ENCODE measurements at regions not wholly inside any gene's neighbourhood (a gene's known extent, or its start where the extent isn't known, plus 50 kb on each side); places are given as distances from the start of the nearest gene placed in this dataset.

GRCh38 chr1:190908691-190909090 is 431.0 kb upstream of the BRINP3 start:
- no peaks in the 10 kb centered on the region for H3K27me3 ChIP-seq (ENCODE audit: insufficient read depth, low read length)
- DNase-seq = no peak
- no peak overlapping the region for H3K9ac ChIP-seq (ENCODE audit: extremely low read depth, insufficient read length, low read length)
- H4K8ac ChIP-seq (replicated peaks; ENCODE audit: insufficient read length, low read depth, low read length) = no peak overlapping the region
- no peak overlapping the region for H3K4me3 Mint-ChIP-seq
- H3K23me2 ChIP-seq (ENCODE audit: insufficient read length, low read depth, low read length, poor library complexity, severe bottlenecking) = no peaks in the 10 kb centered on the region
- peaks cover 6 to 7% of the 10 kb centered on the region in 2 experiments; a peak in 2 of 5 replicates for H3K9me3 Mint-ChIP-seq
- no peak overlapping the region for H2BK15ac ChIP-seq (ENCODE audit: low read depth, low read length)
- no peaks in the 10 kb centered on the region for H3K79me2 ChIP-seq (ENCODE audit: insufficient read depth, low read length)
- no peaks in the 10 kb centered on the region for H3K79me1 ChIP-seq (ENCODE audit: insufficient read depth, low read depth, low read length, poor library complexity, severe bottlenecking)
- H3K27ac Mint-ChIP-seq = no peak overlapping the region
- H4K20me1 ChIP-seq (ENCODE audit: control insufficient read depth, insufficient read depth, insufficient read length) = no peaks in the 10 kb centered on the region
- no peaks in the 10 kb centered on the region for H3K9me3 ChIP-seq (ENCODE audit: control insufficient read depth, low read depth, low read length)
- no peak overlapping the region for H2BK5ac ChIP-seq (ENCODE audit: insufficient read length, low read length)
- no peak overlapping the region for H4K5ac ChIP-seq (ENCODE audit: insufficient read length, low read depth, low read length)
- no peak overlapping the region for H3K14ac ChIP-seq (ENCODE audit: insufficient read depth, low read length)
- no peak overlapping the region for H2AFZ ChIP-seq (ENCODE audit: low read length)
- peaks cover 0 to 3% of the 10 kb centered on the region in 2 experiments; a peak in 1 of 4 replicates for H3K4me1 Mint-ChIP-seq
- no peaks in the 10 kb centered on the region for H3K4me1 ChIP-seq (ENCODE audit: insufficient read depth, low read length)
- no peak overlapping the region for H3K23ac ChIP-seq (ENCODE audit: insufficient read length, low read depth, low read length)
- no peak overlapping the region for H2BK20ac ChIP-seq (ENCODE audit: low read depth, low read length, poor library complexity, severe bottlenecking)
- H3K4me2 ChIP-seq (ENCODE audit: insufficient read depth, insufficient read length, low read length) = no peak overlapping the region
- H3K4ac ChIP-seq (ENCODE audit: low read depth, low read length) = no peak overlapping the region
- H4K91ac ChIP-seq (ENCODE audit: insufficient read length, low read depth, low read length) = no peak overlapping the region
- H3K36me3 Mint-ChIP-seq (ENCODE audit: insufficient read depth in 1 of 3, low read depth in 3 of 3) = no peaks in the 10 kb centered on the region; a peak in 1 of 7 replicates
- H3K27ac ChIP-seq (ENCODE audit: insufficient read length, low read depth, low read length) = no peak overlapping the region
- TF ChIP-seq CTCF (conservative IDR thresholded peaks at IDR 0.05) = no peak
- H3K56ac ChIP-seq (ENCODE audit: insufficient read length, low read depth, low read length) = no peak overlapping the region
- no peak overlapping the region for H2BK12ac ChIP-seq (ENCODE audit: insufficient read length, low read depth, low read length)
- H3T11ph ChIP-seq (ENCODE audit: low read length) = no peak overlapping the region
- H2BK120ac ChIP-seq (ENCODE audit: low read depth, low read length, poor library complexity, severe bottlenecking) = no peak overlapping the region
- H3K18ac ChIP-seq (ENCODE audit: insufficient read length, low read depth, low read length) = no peak overlapping the region
- H2AK5ac ChIP-seq (ENCODE audit: insufficient read length, low read length) = no peak overlapping the region
- no peaks in the 10 kb centered on the region for H3K27me3 Mint-ChIP-seq (ENCODE audit: low read depth)
